ENCODE measurements at regions not wholly inside any gene's neighbourhood (a gene's known extent, or its start where the extent isn't known, plus 50 kb on each side); places are given as distances from the start of the nearest gene placed in this dataset.

GRCh38 chr6:125375013-125375412 is 73.2 kb upstream of the HDDC2 start:
- Histone ChIP-seq H2AFZ (ENCODE audit: low read depth, low read length) (no peak overlapping the region), H3K27me3 (ENCODE audit: control insufficient read depth in 2 of 2, insufficient read depth in 2 of 2, low read length in 2 of 2) (peaks cover 0 to 4% of the 10 kb centered on the region in 2 experiments; a peak in 3 of 5 replicates), H3K4me1 (replicated peaks in 1 of 2; ENCODE audit: control insufficient read depth in 2 of 2, insufficient read depth in 2 of 2, low read length in 2 of 2) (no peaks in the 10 kb centered on the region), H3K4me3 (no peak overlapping the region), H3K79me2 (ENCODE audit: control insufficient read depth, insufficient read depth, low read length) (no peaks in the 10 kb centered on the region), H3K27ac (ENCODE audit: extremely low read depth, low read depth, low read length) (no peak overlapping the region), H3K36me3 (ENCODE audit: control insufficient read depth, insufficient read depth, low read length) (no peaks in the 10 kb centered on the region), H3K9me3 (replicated peaks; ENCODE audit: control insufficient read depth, insufficient read depth, low read depth, low read length) (no peaks in the 10 kb centered on the region), H3K9me1 (ENCODE audit: control insufficient read depth, insufficient read depth, low read length) (no peaks in the 10 kb centered on the region), H4K20me1 (replicated peaks; ENCODE audit: control insufficient read depth, insufficient read depth, low read length) (no peaks in the 10 kb centered on the region), H3K4me2 (ENCODE audit: insufficient read depth, low read length) (no peak overlapping the region), H3K9ac (ENCODE audit: insufficient read depth in 1 of 2, low read depth in 2 of 2, low read length in 2 of 2) (no peak overlapping the region)
- in situ Hi-C loops (cut with MboI): no loop called here
- TF ChIP-seq NCOR1 (IDR thresholded peaks at IDR 0.05) (no peak), ZNF512 (tag; IDR thresholded peaks at IDR 0.05) (peak; percentile 69)
- no peak for DNase-seq (ENCODE audit: extremely low read depth in 1 of 4, low spot score in 3 of 4)
- ChIA-PET POLR2A (no interaction called here), CTCF (ENCODE audit: low intra/inter-chr PET ratio) (no interaction called here)
- FAIRE-seq: no peak
- no peak for ATAC-seq
- intact Hi-C loops (cut with micrococcal nuclease): no loop called here
- WGBS (ENCODE audit: insufficient coverage, low coverage, missing lambda C conversion rate): 0% methylated on average over 2 of the region's 2 CpGs
- BruUV-seq (replicated peaks): no TSS peak

GRCh38 chr6:125375821-125376220 is 74.1 kb upstream of the HDDC2 start:
- no peak overlapping the region for H2AFZ ChIP-seq (ENCODE audit: low read depth, low read length)
- no peak for ATAC-seq
- H3K27ac ChIP-seq (ENCODE audit: extremely low read depth, low read depth, low read length): no peak overlapping the region
- no TSS peak for BruUV-seq (replicated peaks)
- CTCF ChIA-PET (ENCODE audit: low intra/inter-chr PET ratio): no interaction called here
- no peak overlapping the region for H3K9ac ChIP-seq (ENCODE audit: insufficient read depth in 1 of 2, low read depth in 2 of 2, low read length in 2 of 2)
- H4K20me1 ChIP-seq (replicated peaks; ENCODE audit: control insufficient read depth, insufficient read depth, low read length): no peaks in the 10 kb centered on the region
- H3K36me3 ChIP-seq (ENCODE audit: control insufficient read depth, insufficient read depth, low read length): no peaks in the 10 kb centered on the region
- in situ Hi-C loops (cut with MboI): no loop called here
- H3K4me3 ChIP-seq: no peak overlapping the region
- no peaks in the 10 kb centered on the region for H3K79me2 ChIP-seq (ENCODE audit: control insufficient read depth, insufficient read depth, low read length)
- intact Hi-C loops (cut with micrococcal nuclease): no loop called here
- POLR2A ChIA-PET: no interaction called here
- H3K9me3 ChIP-seq (replicated peaks; ENCODE audit: control insufficient read depth, insufficient read depth, low read depth, low read length): no peaks in the 10 kb centered on the region
- no peaks in the 10 kb centered on the region for H3K9me1 ChIP-seq (ENCODE audit: control insufficient read depth, insufficient read depth, low read length)
- no peak for DNase-seq (ENCODE audit: extremely low read depth in 1 of 4, low spot score in 3 of 4)
- no peak for FAIRE-seq
- peaks cover under 1 to 1% of the 10 kb centered on the region in 2 experiments; a peak in 3 of 5 replicates for H3K27me3 ChIP-seq (ENCODE audit: control insufficient read depth in 2 of 2, insufficient read depth in 2 of 2, low read length in 2 of 2)
- H3K4me2 ChIP-seq (ENCODE audit: insufficient read depth, low read length): no peak overlapping the region
- no peaks in the 10 kb centered on the region for H3K4me1 ChIP-seq (replicated peaks in 1 of 2; ENCODE audit: control insufficient read depth in 2 of 2, insufficient read depth in 2 of 2, low read length in 2 of 2)
- TF ChIP-seq LEF1 (IDR thresholded peaks at IDR 0.05) (no peak), MAZ (CRISPR knock-in tag; conservative IDR thresholded peaks at IDR 0.05 in 1 of 2, IDR thresholded peaks at IDR 0.05 in 1 of 2) (no peak), HSF4 (CRISPR knock-in tag; IDR thresholded peaks at IDR 0.05; ENCODE audit: borderline replicate concordance) (no peak), RFX7 (CRISPR knock-in tag; IDR thresholded peaks at IDR 0.05) (no peak), RFX5 (IDR thresholded peaks at IDR 0.05; ENCODE audit: low read depth, low read length) (no peak), PRPF4 (IDR thresholded peaks at IDR 0.05; ENCODE audit: insufficient read depth, low read depth, low read length, poor library complexity, severe bottlenecking) (no peak), STAG1 (CRISPR knock-in tag; IDR thresholded peaks at IDR 0.05; ENCODE audit: borderline replicate concordance) (no peak), SLC30A9 (CRISPR knock-in tag; IDR thresholded peaks at IDR 0.05) (no peak), ZSCAN32 (CRISPR knock-in tag; IDR thresholded peaks at IDR 0.05) (no peak), NR0B1 (IDR thresholded peaks at IDR 0.05; ENCODE audit: partially characterized antibody) (no peak), CHAMP1 (IDR thresholded peaks at IDR 0.05) (no peak)
